ENCODE measurements at regions not wholly inside any gene's neighbourhood (a gene's known extent, or its start where the extent isn't known, plus 50 kb on each side); places are given as distances from the start of the nearest gene placed in this dataset.

GRCh38 chr13:56923626-56924140 lies 217.0 kb upstream of the PRR20A start:
- no peak overlapping the region for H3K9ac ChIP-seq (replicated peaks in 1 of 4; ENCODE audit: extremely low read depth in 1 of 4, low read depth in 3 of 4, low read length in 3 of 4)
- H2BK120ac ChIP-seq (replicated peaks; ENCODE audit: low read depth, low read length): no peak overlapping the region
- no peaks in the 10 kb centered on the region for H3K36me3 ChIP-seq (ENCODE audit: control insufficient read depth in 2 of 4, insufficient read depth in 4 of 4, low read length in 3 of 4)
- no peak overlapping the region for H4K5ac ChIP-seq (ENCODE audit: insufficient read length, low read depth, low read length)
- ChIA-PET POLR2A (ENCODE audit: partially characterized antibody) (no interaction called here), CTCF (ENCODE audit: partially characterized antibody) (no interaction called here)
- H2BK5ac ChIP-seq (ENCODE audit: low read depth, low read length): no peak overlapping the region
- DNase-seq (ENCODE audit: low read depth in 1 of 2, low spot score in 2 of 2) (no peak), FAIRE-seq (no peak)
- H4K8ac ChIP-seq (ENCODE audit: extremely low read depth, insufficient read depth, low read length): no peak overlapping the region
- no peak overlapping the region for H3K4me3 ChIP-seq (ENCODE audit: extremely low read depth in 1 of 4, insufficient read depth in 2 of 4, low read depth in 3 of 4, low read length in 4 of 4)
- H3K79me1 ChIP-seq (ENCODE audit: low read depth, low read length): no peaks in the 10 kb centered on the region
- TF ChIP-seq RAD21 (IDR thresholded peaks at IDR 0.05 in 1 of 2, conservative IDR thresholded peaks at IDR 0.05 in 1 of 2; ENCODE audit: low read depth in 2 of 2, low read length in 2 of 2) (no peak), BACH1 (IDR thresholded peaks at IDR 0.05; ENCODE audit: low read length) (no peak), BCL11A (IDR thresholded peaks at IDR 0.05; ENCODE audit: low read depth in 2 of 2, low read length in 2 of 2) (no peak), SIX5 (IDR thresholded peaks at IDR 0.05; ENCODE audit: low read depth, low read length) (no peak), CREB1 (IDR thresholded peaks at IDR 0.05) (no peak), TCF12 (IDR thresholded peaks at IDR 0.05; ENCODE audit: low read depth, low read length) (no peak)
- H4K91ac ChIP-seq (replicated peaks; ENCODE audit: insufficient read length, low read length): no peak overlapping the region
- no peak overlapping the region for H3K14ac ChIP-seq (ENCODE audit: insufficient read length)
- no peaks in the 10 kb centered on the region for H3K79me2 ChIP-seq (ENCODE audit: control insufficient read depth in 1 of 2, insufficient read depth in 2 of 2, low read length in 2 of 2)
- H2BK12ac ChIP-seq (ENCODE audit: low read depth, low read length): no peak overlapping the region
- no peaks in the 10 kb centered on the region for H4K20me1 ChIP-seq (replicated peaks in 1 of 2; ENCODE audit: control insufficient read depth in 1 of 2, insufficient read depth in 2 of 2, low read length in 2 of 2)
- no peak overlapping the region for H2AK5ac ChIP-seq (ENCODE audit: low read depth, low read length)
- H3K27ac ChIP-seq (ENCODE audit: low read depth, low read length): no peak overlapping the region
- no peak overlapping the region for H3K18ac ChIP-seq (ENCODE audit: extremely low read depth, low read length)
- H3K4me1 ChIP-seq (replicated peaks in 1 of 4; ENCODE audit: control insufficient read depth in 3 of 4, insufficient read depth in 4 of 4, low read length in 3 of 4): no peaks in the 10 kb centered on the region
- no peak overlapping the region for H2BK20ac ChIP-seq (ENCODE audit: low read length)
- no peaks in the 10 kb centered on the region; the same call in 1 of the 2 replicates for H3K23me2 ChIP-seq (ENCODE audit: low read depth, low read length)
- 86% methylated on average over 2 of the region's 2 CpGs; no CpG with 5 or more reads in 1 of the 2 experiments for WGBS, 2 experiments (ENCODE audit: extremely low coverage in 1 of 2, insufficient coverage in 1 of 2, insufficient read length in 1 of 2, insufficient replicate concordance in 2 of 2, low coverage in 1 of 2, low lambda C conversion rate in 2 of 2, missing lambda C conversion rate in 1 of 2)
- H2BK15ac ChIP-seq (ENCODE audit: low read length): no peak overlapping the region
- no peak overlapping the region for H3K23ac ChIP-seq (ENCODE audit: insufficient read length)
- no peak overlapping the region for H2AFZ ChIP-seq (ENCODE audit: low read length)
- H3K56ac ChIP-seq (replicated peaks; ENCODE audit: insufficient read length, low read depth, low read length): no peak overlapping the region
- no peaks in the 10 kb centered on the region for H3K27me3 ChIP-seq (replicated peaks in 1 of 4; ENCODE audit: control insufficient read depth in 3 of 4, extremely low read depth in 1 of 4, insufficient read depth in 3 of 4, low read length in 3 of 4)
- no peaks in the 10 kb centered on the region for H3K9me3 ChIP-seq (ENCODE audit: insufficient read depth in 2 of 2, low read depth in 1 of 2, low read length in 1 of 2)
- H3K4me2 ChIP-seq (ENCODE audit: insufficient read depth in 1 of 2, low read depth in 2 of 2, low read length in 2 of 2): no peak overlapping the region
- no peak overlapping the region for H3K4ac ChIP-seq (replicated peaks; ENCODE audit: insufficient read length, low read depth, low read length)

Data from H1 (cell line).